NCI-H524 treated with DMSO at 0.1 percent for 48 hours (cell line): ENCODE measurements at regions not wholly inside any gene's neighbourhood (a gene's known extent, or its start where the extent isn't known, plus 50 kb on each side); places are given as distances from the start of the nearest gene placed in this dataset.
"Not testable (repeated sequence)": the region's sequence is repeated elsewhere in the genome, so short reads cannot be mapped to it uniquely, and the experiment has no call there.

Experiments
- DNase-seq: peaks from one replicate; lab custom pipeline; 2025; lab: John Stamatoyannopoulos, UW

- no peak for DNase-seq
These were observed 435.5 kb downstream of the DTWD2 start for GRCh38 chr5:118552731-118553360.

- no peak for DNase-seq
These were observed 436.2 kb downstream of the DTWD2 start for GRCh38 chr5:118552146-118552545.

GRCh38 chr5:118551716-118552115 is 436.6 kb downstream of the DTWD2 start:
- DNase-seq, result no peak

GRCh38 chr5:118551031-118551430 is 437.3 kb downstream of the DTWD2 start:
- DNase-seq, result no peak

- no peak for DNase-seq
These were observed 439.3 kb downstream of the DTWD2 start for GRCh38 chr5:118548761-118549720.

GRCh38 chr5:118545470-118545869 is 442.9 kb downstream of the DTWD2 start:
- DNase-seq, result no peak

GRCh38 chr5:118544887-118545449 is 443.4 kb downstream of the DTWD2 start:
- DNase-seq, result no peak

- no peak for DNase-seq
These were observed 454.4 kb downstream of the DTWD2 start for GRCh38 chr5:118533923-118534322.

- DNase-seq, result no peak
These were observed 455.2 kb downstream of the DTWD2 start for GRCh38 chr5:118533156-118533555.

- no peak for DNase-seq
These were observed 457.1 kb downstream of the DTWD2 start for GRCh38 chr5:118531276-118531675.

GRCh38 chr5:118529361-118530144 is 458.8 kb downstream of the DTWD2 start:
- no peak for DNase-seq

GRCh38 chr5:118522626-118523025 is 465.7 kb downstream of the DTWD2 start:
- no peak for DNase-seq

GRCh38 chr5:118520771-118521415 is 467.5 kb downstream of the DTWD2 start:
- DNase-seq, result no peak

- DNase-seq, result no peak
These were observed 468.9 kb downstream of the DTWD2 start for GRCh38 chr5:118519466-118519865.

GRCh38 chr5:118518720-118519119 is 469.6 kb downstream of the DTWD2 start:
- no peak for DNase-seq

- DNase-seq, result no peak
These were observed 476.5 kb downstream of the DTWD2 start for GRCh38 chr5:118511846-118512245.

- no peak for DNase-seq
These were observed 482.0 kb downstream of the DTWD2 start for GRCh38 chr5:118506217-118506852.

- DNase-seq, result not testable (repeated sequence)
These were observed 486.1 kb downstream of the DTWD2 start for GRCh38 chr5:118502232-118502631.

GRCh38 chr5:118491351-118491750 is 497.0 kb downstream of the DTWD2 start:
- no peak for DNase-seq

GRCh38 chr5:118486647-118487225 is 501.6 kb downstream of the DTWD2 start:
- DNase-seq, result no peak

- DNase-seq, result no peak
These were observed 509.1 kb downstream of the DTWD2 start for GRCh38 chr5:118479285-118479684.
